ENCODE measurements at regions not wholly inside any gene's neighbourhood (a gene's known extent, or its start where the extent isn't known, plus 50 kb on each side); places are given as distances from the start of the nearest gene placed in this dataset.
"Not testable (repeated sequence)": the region's sequence is repeated elsewhere in the genome, so short reads cannot be mapped to it uniquely, and the experiment has no call there.

DNA sequence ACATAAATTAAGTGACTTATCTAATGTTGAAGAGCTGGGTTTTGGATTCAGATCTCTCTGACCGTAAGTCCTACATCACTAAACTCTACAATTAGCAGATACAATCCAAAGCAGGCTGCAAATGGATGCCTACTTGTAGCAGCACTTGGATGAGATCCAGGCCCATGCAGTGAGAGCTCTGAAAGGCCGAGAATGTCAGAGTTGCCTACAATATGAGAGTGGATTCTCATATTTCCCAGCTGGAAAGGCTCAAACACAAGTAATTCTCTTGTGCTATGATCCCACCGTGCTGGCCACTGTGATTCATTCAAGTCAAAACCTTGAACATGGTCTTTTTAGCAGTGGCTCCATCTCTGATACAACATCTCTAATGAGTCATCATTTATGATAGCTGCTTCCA, 125.4 kb upstream of the CHRDL1 start:
- Histone ChIP-seq H3K27me3 (replicated peaks) (no peaks in the 10 kb centered on the region), H3K27ac (no peak overlapping the region), H3K4me3 (ENCODE audit: low read depth, low read length) (no peak overlapping the region), H3K36me3 (replicated peaks) (no peaks in the 10 kb centered on the region)
- in situ Hi-C loops (cut with HindIII; ENCODE audit: low pct_ligation_motif_present, low sequenced_read_pairs), result no loop called here
- TF ChIP-seq, protein P1, sequence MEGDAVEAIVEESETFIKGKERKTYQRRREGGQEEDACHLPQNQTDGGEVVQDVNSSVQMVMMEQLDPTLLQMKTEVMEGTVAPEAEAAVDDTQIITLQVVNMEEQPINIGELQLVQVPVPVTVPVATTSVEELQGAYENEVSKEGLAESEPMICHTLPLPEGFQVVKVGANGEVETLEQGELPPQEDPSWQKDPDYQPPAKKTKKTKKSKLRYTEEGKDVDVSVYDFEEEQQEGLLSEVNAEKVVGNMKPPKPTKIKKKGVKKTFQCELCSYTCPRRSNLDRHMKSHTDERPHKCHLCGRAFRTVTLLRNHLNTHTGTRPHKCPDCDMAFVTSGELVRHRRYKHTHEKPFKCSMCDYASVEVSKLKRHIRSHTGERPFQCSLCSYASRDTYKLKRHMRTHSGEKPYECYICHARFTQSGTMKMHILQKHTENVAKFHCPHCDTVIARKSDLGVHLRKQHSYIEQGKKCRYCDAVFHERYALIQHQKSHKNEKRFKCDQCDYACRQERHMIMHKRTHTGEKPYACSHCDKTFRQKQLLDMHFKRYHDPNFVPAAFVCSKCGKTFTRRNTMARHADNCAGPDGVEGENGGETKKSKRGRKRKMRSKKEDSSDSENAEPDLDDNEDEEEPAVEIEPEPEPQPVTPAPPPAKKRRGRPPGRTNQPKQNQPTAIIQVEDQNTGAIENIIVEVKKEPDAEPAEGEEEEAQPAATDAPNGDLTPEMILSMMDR (IDR thresholded peaks at IDR 0.05; ENCODE audit: low read depth, low read length, missing control alignments), result no peak
- no peak for DNase-seq

DNA sequence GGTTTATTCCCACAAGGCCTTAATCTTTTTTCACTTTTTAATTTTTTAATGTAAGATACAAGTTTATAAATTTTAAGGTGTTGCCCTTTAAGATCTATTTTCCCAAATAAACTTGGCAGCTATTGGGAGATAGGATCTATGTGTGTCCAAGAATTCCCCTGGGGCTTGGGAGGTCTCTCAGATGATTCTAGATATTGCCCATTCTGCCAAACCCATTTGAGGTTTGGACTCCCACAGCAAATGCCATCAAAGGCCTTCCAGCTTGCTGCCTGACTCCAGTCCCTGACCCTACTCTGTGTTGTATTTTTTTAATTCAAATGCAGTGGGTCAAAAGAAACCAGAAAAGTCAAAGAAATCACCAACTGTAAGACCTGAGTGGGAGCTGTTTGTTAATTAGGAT, 120.0 kb upstream of the CHRDL1 start:
- H3K27me3 ChIP-seq (replicated peaks), result no peaks in the 10 kb centered on the region
- in situ Hi-C loops (cut with HindIII; ENCODE audit: low pct_ligation_motif_present, low sequenced_read_pairs), result no loop called here
- no peak for DNase-seq
- H3K27ac ChIP-seq, result no peak overlapping the region
- no peaks in the 10 kb centered on the region for H3K36me3 ChIP-seq (replicated peaks)
- H3K4me3 ChIP-seq (ENCODE audit: low read depth, low read length), result no peak overlapping the region
- TF ChIP-seq, protein P1 (IDR thresholded peaks at IDR 0.05; ENCODE audit: low read depth, low read length, missing control alignments), result no peak

DNA sequence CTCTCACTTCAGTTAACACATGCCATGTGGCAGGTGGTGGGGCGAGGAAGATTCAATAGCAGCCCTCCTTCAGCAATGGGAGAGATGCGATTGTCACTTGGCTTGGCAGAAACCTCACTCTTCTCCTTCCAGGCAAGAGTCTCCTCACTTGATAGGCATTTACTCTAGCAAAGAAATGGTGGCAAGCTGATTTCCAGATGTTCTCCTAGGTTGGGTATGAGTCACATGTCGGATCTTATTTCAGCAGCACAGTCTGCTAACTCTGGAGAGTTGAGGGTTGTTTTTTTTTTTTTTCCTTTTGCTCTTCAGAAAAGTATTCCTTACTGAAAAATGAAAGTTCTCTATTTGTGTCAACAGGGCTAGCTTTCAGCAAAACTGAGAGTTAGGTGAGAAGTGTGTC, 119.5 kb upstream of the CHRDL1 start:
- DNase-seq, result no peak
- TF ChIP-seq, protein P1 (IDR thresholded peaks at IDR 0.05; ENCODE audit: low read depth, low read length, missing control alignments), result no peak
- no peaks in the 10 kb centered on the region for H3K36me3 ChIP-seq (replicated peaks)
- no peak overlapping the region for H3K4me3 ChIP-seq (ENCODE audit: low read depth, low read length)
- no peak overlapping the region for H3K27ac ChIP-seq
- in situ Hi-C loops (cut with HindIII; ENCODE audit: low pct_ligation_motif_present, low sequenced_read_pairs), result no loop called here
- H3K27me3 ChIP-seq (replicated peaks), result no peaks in the 10 kb centered on the region

DNA sequence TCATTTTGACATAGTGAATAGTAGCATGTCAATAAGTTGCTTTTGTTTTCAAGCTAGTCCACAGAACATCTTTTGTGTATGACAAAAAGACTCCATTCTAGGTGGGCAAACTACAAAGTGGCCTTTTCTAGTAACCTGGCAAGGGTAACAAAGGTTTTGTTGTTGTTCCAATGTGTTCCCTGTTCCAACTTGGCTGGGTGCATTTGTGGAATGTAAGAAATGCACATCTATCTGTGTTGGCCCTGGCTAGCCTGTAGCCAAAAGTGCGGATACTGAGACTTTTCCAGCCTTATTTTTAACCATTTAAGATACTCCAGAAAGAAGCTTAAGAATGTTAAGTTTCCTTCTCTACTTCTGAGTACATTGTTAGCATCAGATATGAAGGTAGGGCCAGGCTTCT, 118.7 kb upstream of the CHRDL1 start:
- no peak overlapping the region for H3K27ac ChIP-seq
- in situ Hi-C loops (cut with HindIII; ENCODE audit: low pct_ligation_motif_present, low sequenced_read_pairs), result no loop called here

DNA sequence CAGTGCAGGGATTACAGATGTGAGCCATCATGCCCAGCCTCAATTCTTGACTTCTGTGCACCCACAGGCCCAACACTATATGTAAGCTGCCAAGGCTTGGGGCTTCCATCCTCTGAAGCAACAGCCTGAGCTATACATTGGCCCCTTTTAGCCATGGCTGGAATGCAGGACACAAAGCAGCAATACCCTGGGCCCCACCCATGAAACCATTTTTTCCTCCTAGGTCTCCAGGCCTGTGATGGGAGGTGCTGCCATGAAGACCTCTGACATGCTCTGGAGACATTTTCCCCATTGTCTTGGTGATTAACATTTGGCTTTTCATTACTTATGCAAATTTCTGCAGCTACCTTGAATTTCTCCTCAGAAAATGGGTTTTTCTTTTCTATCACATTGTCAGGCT, 109.1 kb upstream of the CHRDL1 start:
- in situ Hi-C loops (cut with HindIII; ENCODE audit: low pct_ligation_motif_present, low sequenced_read_pairs); H3K4me3 ChIP-seq (ENCODE audit: low read depth, low read length); H3K27ac ChIP-seq; DNase-seq; H3K36me3 ChIP-seq (replicated peaks); H3K27me3 ChIP-seq (replicated peaks): not testable (repeated sequence)

More for the DNA sequence above, 118.7 kb upstream of the CHRDL1 start:
- TF ChIP-seq, protein P1 (IDR thresholded peaks at IDR 0.05; ENCODE audit: low read depth, low read length, missing control alignments), result no peak
- H3K36me3 ChIP-seq (replicated peaks), result no peaks in the 10 kb centered on the region
- no peak overlapping the region for H3K4me3 ChIP-seq (ENCODE audit: low read depth, low read length)
- DNase-seq, result no peak
- H3K27me3 ChIP-seq (replicated peaks), result no peaks in the 10 kb centered on the region

DNA sequence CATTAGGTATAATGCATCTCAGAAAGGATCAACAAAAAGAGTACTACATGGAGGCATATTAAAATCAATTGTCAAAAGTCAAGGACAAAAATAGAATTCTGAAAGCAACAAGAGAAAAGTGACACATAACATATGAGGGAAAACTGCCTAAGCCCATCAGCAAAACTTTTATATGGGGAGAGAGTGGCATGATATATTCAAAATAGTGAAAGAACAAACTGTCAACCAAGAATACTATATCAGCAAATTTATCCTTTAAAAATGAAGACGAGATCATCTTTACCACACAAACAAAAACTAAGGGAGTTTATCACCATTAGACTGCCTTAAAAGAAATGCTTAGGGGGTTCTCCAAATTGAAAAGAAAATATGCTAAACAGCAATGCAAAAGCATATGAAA, 86.4 kb upstream of the CHRDL1 start:
- H3K27me3 ChIP-seq (replicated peaks), result no peaks in the 10 kb centered on the region
- H3K36me3 ChIP-seq (replicated peaks), result no peaks in the 10 kb centered on the region
- in situ Hi-C loops (cut with HindIII; ENCODE audit: low pct_ligation_motif_present, low sequenced_read_pairs), result no loop called here
- TF ChIP-seq, protein P1 (IDR thresholded peaks at IDR 0.05; ENCODE audit: low read depth, low read length, missing control alignments), result no peak
- H3K4me3 ChIP-seq (ENCODE audit: low read depth, low read length), result no peak overlapping the region
- no peak for DNase-seq
- H3K27ac ChIP-seq, result no peak overlapping the region

Data from brain microvascular endothelial cell (primary cell).